ENCODE measurements at regions not wholly inside any gene's neighbourhood (a gene's known extent, or its start where the extent isn't known, plus 50 kb on each side); places are given as distances from the start of the nearest gene placed in this dataset.

DNA sequence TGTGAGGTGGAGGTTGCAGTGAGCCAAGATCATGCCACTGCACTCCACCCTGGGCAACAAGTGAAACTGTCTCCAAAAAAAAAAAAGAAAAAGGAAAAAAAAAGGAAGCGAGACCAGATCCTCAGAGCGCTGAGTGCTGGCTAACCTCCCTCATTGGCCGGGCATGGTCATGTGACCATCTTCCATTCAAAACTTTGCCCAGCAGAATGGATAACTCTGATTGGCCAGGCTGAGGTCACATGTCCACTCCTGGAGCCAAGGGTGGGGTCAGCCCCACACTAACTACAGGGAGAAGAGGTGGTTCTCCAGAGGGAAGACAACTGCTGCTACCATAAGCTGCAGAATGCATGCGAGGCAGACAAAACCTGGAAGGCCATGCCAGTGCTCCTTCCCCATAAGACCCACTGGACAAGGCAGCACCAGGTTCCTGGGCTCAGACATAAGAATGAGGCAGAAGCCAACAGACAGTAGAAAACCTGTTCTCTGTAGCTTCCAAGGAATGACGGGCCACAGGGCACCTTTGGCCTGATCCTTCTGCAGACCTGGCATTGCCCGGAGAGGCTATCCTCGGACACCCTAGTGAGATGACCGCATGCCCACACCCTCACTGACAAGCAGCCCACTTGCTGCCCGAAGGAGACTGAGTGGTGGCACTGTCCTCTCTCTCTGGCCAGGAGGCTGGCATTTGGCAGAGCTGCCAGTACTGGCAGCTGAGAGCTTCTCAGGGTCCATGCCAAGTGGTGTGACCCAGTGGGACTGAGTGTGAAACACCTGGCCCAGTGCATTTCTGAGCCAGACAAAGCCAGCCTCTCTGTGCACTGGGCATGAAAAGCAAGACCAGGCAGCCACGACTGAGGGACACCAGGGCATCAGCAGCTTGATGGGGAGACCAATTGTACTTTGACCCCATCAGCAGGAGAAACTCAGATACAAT is 311.9 kb upstream of the SULF2 start:
- no peaks in the 10 kb centered on the region for H3K4me1 Mint-ChIP-seq
- H3K4me3 Mint-ChIP-seq, result no peak overlapping the region
- no peaks in the 10 kb centered on the region for H3K36me3 Mint-ChIP-seq (ENCODE audit: low read depth)
- no peak overlapping the region for H3K27ac Mint-ChIP-seq
- H3K27me3 Mint-ChIP-seq, result peaks cover 20% of the 10 kb centered on the region
- ATAC-seq (replicated peaks), result no peak
- no peaks in the 10 kb centered on the region for H3K9me3 Mint-ChIP-seq

DNA sequence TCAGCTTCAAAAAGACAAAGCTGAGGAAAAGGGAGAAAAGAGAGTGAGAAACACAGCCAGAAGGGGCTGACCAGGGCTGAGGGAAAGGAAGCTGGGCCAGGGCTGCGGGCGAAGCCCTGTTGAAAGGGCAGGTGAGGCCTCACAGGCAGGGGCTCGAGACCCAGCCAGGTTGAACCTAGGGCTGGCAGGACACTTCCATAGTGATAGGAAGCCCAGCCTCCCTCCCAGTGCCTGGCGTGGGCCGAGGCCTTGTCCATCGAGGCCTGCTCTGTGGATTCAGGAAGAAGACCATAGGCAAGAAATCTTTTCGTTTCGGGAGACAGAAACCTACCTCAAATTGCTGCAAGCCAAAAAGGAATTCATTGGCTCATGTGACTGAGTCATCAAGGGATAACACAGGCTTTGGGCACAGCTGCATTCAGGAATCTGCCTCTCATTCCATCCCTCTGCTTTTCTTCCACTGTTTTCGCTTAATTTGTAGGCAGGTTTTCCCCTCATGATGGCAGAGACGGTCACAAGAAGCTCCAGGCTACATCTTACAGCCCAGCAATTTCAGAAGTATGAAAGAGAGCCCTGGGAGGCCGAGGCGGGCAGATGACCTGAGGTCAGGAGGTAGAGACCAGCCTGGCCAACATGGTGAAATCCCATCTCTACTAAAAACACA is 311.1 kb upstream of the SULF2 start:
- Mint-ChIP-seq H3K36me3 (ENCODE audit: low read depth) (no peaks in the 10 kb centered on the region), H3K9me3 (no peaks in the 10 kb centered on the region), H3K27me3 (peaks cover 24% of the 10 kb centered on the region), H3K4me1 (no peaks in the 10 kb centered on the region), H3K4me3 (no peak overlapping the region), H3K27ac (no peak overlapping the region)
- ATAC-seq (replicated peaks), result no peak

GRCh38 chr20:48094944-48095343 is 309.7 kb upstream of the SULF2 start:
- Mint-ChIP-seq H3K4me3 (no peak overlapping the region), H3K27ac (no peak overlapping the region), H3K9me3 (no peaks in the 10 kb centered on the region), H3K36me3 (ENCODE audit: low read depth) (no peaks in the 10 kb centered on the region), H3K27me3 (peaks cover 18% of the 10 kb centered on the region), H3K4me1 (no peaks in the 10 kb centered on the region)
- ATAC-seq (replicated peaks), result no peak

DNA sequence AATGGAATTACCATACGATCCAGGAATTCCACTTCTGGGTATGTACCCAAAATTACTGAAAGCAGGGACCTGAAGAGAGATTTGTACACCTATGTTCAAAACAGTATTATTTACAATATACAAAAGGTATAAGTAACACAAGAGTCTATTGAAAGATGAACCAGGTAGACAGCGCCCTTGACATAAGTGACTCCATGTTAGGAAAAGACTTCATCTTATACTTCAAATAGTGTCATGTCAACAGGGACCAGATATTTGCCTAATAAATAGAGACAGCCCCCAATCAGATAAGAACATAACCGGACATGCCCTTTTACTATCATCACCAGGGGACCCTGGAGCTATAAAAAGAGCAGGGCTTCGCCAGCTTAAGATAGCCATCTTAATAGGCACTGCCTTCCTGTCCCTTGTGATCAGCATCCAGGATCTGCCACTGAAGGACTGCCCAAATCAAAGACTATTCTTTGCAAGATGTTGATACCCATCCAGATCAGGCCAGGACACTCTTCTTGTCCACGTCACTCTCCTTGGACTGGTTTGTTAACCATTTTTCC is 309.0 kb upstream of the SULF2 start:
- Mint-ChIP-seq H3K27ac (no peak overlapping the region), H3K27me3 (peaks cover 24% of the 10 kb centered on the region), H3K36me3 (ENCODE audit: low read depth) (no peaks in the 10 kb centered on the region), H3K4me3 (no peak overlapping the region), H3K9me3 (no peaks in the 10 kb centered on the region), H3K4me1 (no peaks in the 10 kb centered on the region)
- no peak for ATAC-seq (replicated peaks)

DNA sequence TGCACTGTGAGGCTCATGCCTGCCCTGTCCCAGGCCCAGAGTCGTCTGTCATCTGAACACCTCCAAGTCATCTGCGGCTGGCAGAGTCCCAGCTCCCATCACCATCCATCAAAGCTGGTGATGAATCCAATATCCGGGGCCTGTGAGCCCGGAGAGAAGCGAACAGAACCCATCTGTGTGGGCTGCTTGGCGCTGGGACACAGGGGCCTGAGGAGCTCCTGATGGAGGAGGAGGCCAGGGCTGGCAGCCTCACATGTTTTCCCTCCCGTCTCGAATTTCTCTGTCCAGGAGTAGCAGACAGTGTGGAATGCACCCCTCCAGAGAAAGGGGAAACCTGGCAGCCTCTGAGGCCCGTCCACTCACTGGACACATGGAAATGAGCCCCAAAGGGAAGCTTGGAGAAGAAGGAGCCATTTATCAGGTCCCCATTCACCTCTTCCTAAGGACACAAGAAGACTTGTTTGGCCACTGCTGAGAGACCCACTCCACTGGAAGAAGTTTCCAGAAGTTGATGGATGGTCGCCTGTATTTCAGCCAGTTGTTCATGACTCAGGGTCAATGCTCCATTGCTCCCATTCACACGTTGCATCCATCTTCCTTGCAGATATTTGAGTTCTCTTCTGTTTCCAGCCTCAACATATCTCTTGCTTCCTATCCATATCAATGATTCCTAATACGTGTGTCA is 307.5 kb upstream of the SULF2 start:
- Mint-ChIP-seq H3K36me3 (ENCODE audit: low read depth) (no peaks in the 10 kb centered on the region), H3K27me3 (peaks cover 25% of the 10 kb centered on the region), H3K4me3 (no peak overlapping the region), H3K27ac (no peak overlapping the region), H3K4me1 (no peaks in the 10 kb centered on the region), H3K9me3 (no peaks in the 10 kb centered on the region)
- no peak for ATAC-seq (replicated peaks)

DNA sequence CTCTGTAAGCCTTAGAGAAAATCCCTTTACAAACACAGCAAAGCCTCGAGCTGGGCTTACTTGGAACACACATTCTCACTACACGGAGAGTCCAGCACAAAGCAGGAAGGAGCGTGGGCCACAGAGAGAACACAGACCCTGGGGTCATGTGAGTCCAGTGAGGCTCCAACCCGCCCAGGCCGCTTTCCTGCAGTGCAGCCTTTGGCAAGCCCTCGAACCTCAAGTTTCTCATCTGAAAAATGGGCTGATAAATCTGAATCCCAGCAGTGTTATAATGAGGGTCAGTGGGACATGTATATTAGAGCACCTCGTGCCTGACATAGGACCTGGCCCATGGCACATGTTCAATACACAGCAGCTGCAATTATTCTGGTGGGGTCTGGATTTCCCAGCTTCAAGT is 305.5 kb upstream of the SULF2 start:
- Mint-ChIP-seq H3K27me3 (peaks cover 32% of the 10 kb centered on the region), H3K4me3 (no peak overlapping the region), H3K36me3 (ENCODE audit: low read depth) (no peaks in the 10 kb centered on the region), H3K27ac (no peak overlapping the region), H3K9me3 (no peaks in the 10 kb centered on the region), H3K4me1 (no peaks in the 10 kb centered on the region)
- no peak for ATAC-seq (replicated peaks)

- H3K36me3 Mint-ChIP-seq (ENCODE audit: low read depth), result no peaks in the 10 kb centered on the region
- ATAC-seq (replicated peaks), result no peak
- peaks cover 30% of the 10 kb centered on the region for H3K27me3 Mint-ChIP-seq
- no peaks in the 10 kb centered on the region for H3K9me3 Mint-ChIP-seq
- H3K4me1 Mint-ChIP-seq, result no peaks in the 10 kb centered on the region
- no peak overlapping the region for H3K27ac Mint-ChIP-seq
- no peak overlapping the region for H3K4me3 Mint-ChIP-seq
These were observed 305.0 kb upstream of the SULF2 start for GRCh38 chr20:48090314-48090713.

DNA sequence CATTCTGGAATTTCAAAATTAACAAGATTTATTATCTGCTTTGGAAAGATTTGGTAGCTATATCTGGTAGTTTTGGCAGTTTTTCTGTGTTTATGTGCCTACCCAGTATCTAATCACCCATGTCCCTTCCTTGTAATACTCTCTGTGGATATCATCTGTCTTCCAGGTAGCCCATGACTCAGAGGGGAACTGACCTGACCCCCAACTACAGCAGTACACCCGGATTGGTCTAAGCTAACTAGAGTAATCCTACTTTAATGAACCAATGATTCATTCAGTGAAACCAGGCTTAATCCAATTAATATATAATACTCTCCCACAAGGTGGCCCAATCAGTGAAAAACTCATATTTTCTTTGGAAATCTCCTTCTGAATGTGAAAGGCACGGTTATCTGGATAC is 295.3 kb upstream of the SULF2 start:
- no peaks in the 10 kb centered on the region for H3K9me3 Mint-ChIP-seq
- H3K27me3 Mint-ChIP-seq, result peaks cover 39% of the 10 kb centered on the region
- H3K4me1 Mint-ChIP-seq, result no peaks in the 10 kb centered on the region
- H3K27ac Mint-ChIP-seq, result no peak overlapping the region
- H3K36me3 Mint-ChIP-seq (ENCODE audit: low read depth), result no peaks in the 10 kb centered on the region
- H3K4me3 Mint-ChIP-seq, result no peak overlapping the region
- no peak for ATAC-seq (replicated peaks)

- Mint-ChIP-seq H3K4me1 (no peaks in the 10 kb centered on the region), H3K9me3 (no peaks in the 10 kb centered on the region), H3K27me3 (peaks cover 44% of the 10 kb centered on the region), H3K27ac (no peak overlapping the region), H3K4me3 (no peak overlapping the region), H3K36me3 (ENCODE audit: low read depth) (no peaks in the 10 kb centered on the region)
- no peak for ATAC-seq (replicated peaks)
These were observed 293.7 kb upstream of the SULF2 start for GRCh38 chr20:48079028-48079427.

GRCh38 chr20:48076747-48077146 is 291.5 kb upstream of the SULF2 start:
- no peaks in the 10 kb centered on the region for H3K36me3 Mint-ChIP-seq (ENCODE audit: low read depth)
- no peak overlapping the region for H3K27ac Mint-ChIP-seq
- peaks cover 36% of the 10 kb centered on the region for H3K27me3 Mint-ChIP-seq
- no peaks in the 10 kb centered on the region for H3K4me1 Mint-ChIP-seq
- H3K9me3 Mint-ChIP-seq, result no peaks in the 10 kb centered on the region
- H3K4me3 Mint-ChIP-seq, result no peak overlapping the region
- ATAC-seq (replicated peaks), result no peak

GRCh38 chr20:48076247-48076646 is 291.0 kb upstream of the SULF2 start:
- Mint-ChIP-seq H3K27me3 (peaks cover 33% of the 10 kb centered on the region), H3K27ac (no peak overlapping the region), H3K9me3 (no peaks in the 10 kb centered on the region), H3K4me3 (no peak overlapping the region), H3K4me1 (no peaks in the 10 kb centered on the region), H3K36me3 (ENCODE audit: low read depth) (no peaks in the 10 kb centered on the region)
- no peak for ATAC-seq (replicated peaks)

DNA sequence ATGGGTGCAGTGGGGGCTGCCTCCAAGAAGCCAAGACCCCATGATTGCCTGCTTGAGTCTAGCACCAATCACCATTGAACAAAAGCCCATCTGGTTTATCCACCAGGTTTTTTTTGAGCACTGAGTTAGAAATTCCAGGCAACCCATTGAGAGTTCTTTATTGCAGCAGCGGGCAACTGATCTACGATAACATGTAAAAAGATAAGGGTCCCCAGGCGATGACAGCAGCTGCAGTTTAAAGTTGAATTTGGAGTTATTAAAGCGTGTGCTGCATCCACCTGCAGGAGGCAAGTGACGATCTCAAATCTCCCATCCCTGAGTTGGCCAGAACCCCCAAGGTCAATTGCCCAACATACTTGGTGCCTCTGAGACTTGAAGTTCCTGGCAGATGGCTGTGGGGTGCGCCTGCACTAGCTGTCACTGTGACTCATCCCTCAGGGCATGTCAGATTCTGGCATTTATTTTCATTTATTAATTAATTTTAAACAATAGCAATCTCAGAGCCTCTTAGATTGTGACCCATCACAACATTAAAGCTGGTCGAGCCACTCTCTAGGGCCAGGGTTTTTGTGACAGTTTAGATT is 290.4 kb upstream of the SULF2 start:
- no peaks in the 10 kb centered on the region for H3K4me1 Mint-ChIP-seq

GRCh38 chr20:48070991-48071652 is 285.8 kb upstream of the SULF2 start:
- Mint-ChIP-seq H3K9me3 (no peaks in the 10 kb centered on the region), H3K36me3 (ENCODE audit: low read depth) (no peaks in the 10 kb centered on the region), H3K27ac (no peak overlapping the region), H3K4me3 (no peak overlapping the region), H3K4me1 (no peaks in the 10 kb centered on the region), H3K27me3 (peaks cover 33% of the 10 kb centered on the region)
- ATAC-seq (replicated peaks), result no peak

More for the DNA sequence above, 290.4 kb upstream of the SULF2 start:
- Mint-ChIP-seq H3K27ac (no peak overlapping the region), H3K27me3 (peaks cover 33% of the 10 kb centered on the region), H3K9me3 (no peaks in the 10 kb centered on the region), H3K4me3 (no peak overlapping the region), H3K36me3 (ENCODE audit: low read depth) (no peaks in the 10 kb centered on the region)
- no peak for ATAC-seq (replicated peaks)

GRCh38 chr20:48069596-48069995 is 284.3 kb upstream of the SULF2 start:
- no peaks in the 10 kb centered on the region for H3K4me1 Mint-ChIP-seq
- no peak overlapping the region for H3K27ac Mint-ChIP-seq
- H3K4me3 Mint-ChIP-seq, result no peak overlapping the region
- H3K36me3 Mint-ChIP-seq (ENCODE audit: low read depth), result no peaks in the 10 kb centered on the region
- no peaks in the 10 kb centered on the region for H3K9me3 Mint-ChIP-seq
- no peak for ATAC-seq (replicated peaks)
- H3K27me3 Mint-ChIP-seq, result peaks cover 22% of the 10 kb centered on the region

Data from activated T-helper 17 cell treated with anti-CD3 and anti-CD28 coated beads, Interleukin-2, amount 50 U/mL, for 72 hours (primary cell).